ENCODE measurements at regions not wholly inside any gene's neighbourhood (a gene's known extent, or its start where the extent isn't known, plus 50 kb on each side); places are given as distances from the start of the nearest gene placed in this dataset.

DNA sequence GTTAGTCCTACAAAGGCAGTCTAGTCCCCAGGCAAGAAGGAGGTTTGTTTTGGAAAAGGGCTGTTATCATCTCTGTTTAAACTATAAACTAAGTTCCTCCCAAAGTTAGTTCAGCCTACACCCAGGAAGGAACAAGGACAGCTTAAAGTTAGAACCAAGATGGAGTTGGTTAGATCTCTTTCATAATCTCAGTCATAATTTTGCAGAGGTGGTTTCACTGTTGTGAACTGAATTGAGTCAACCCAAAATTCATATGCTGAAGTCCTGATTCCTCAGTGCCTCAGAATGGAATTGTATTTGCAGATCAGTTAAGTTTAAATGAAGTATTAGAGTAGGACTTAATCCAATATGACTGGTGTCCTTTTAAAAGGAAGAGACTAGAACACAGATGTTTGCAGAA lies 101.0 kb upstream of the C3orf80 start:
- no peak for TF ChIP-seq POLR2A (IDR thresholded peaks at IDR 0.05)
- TF ChIP-seq, protein P1, sequence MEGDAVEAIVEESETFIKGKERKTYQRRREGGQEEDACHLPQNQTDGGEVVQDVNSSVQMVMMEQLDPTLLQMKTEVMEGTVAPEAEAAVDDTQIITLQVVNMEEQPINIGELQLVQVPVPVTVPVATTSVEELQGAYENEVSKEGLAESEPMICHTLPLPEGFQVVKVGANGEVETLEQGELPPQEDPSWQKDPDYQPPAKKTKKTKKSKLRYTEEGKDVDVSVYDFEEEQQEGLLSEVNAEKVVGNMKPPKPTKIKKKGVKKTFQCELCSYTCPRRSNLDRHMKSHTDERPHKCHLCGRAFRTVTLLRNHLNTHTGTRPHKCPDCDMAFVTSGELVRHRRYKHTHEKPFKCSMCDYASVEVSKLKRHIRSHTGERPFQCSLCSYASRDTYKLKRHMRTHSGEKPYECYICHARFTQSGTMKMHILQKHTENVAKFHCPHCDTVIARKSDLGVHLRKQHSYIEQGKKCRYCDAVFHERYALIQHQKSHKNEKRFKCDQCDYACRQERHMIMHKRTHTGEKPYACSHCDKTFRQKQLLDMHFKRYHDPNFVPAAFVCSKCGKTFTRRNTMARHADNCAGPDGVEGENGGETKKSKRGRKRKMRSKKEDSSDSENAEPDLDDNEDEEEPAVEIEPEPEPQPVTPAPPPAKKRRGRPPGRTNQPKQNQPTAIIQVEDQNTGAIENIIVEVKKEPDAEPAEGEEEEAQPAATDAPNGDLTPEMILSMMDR (IDR thresholded peaks at IDR 0.05), result no peak

Measured in prostate gland (tissue), 2 donors.